ENCODE measurements at regions not wholly inside any gene's neighbourhood (a gene's known extent, or its start where the extent isn't known, plus 50 kb on each side); places are given as distances from the start of the nearest gene placed in this dataset.
"Not testable (repeated sequence)": the region's sequence is repeated elsewhere in the genome, so short reads cannot be mapped to it uniquely, and the experiment has no call there.

GRCh38 chr7:86445285-86445684 lies 198.4 kb upstream of the GRM3 start:
- no peak for TF ChIP-seq CTCF (IDR thresholded peaks at IDR 0.05; ENCODE audit: low read depth, low read length)
- DNase-seq (ENCODE audit: extremely low read depth, low read depth) = no peak

- TF ChIP-seq CTCF (IDR thresholded peaks at IDR 0.05; ENCODE audit: low read depth, low read length) = no peak
- no peak for DNase-seq (ENCODE audit: extremely low read depth, low read depth)
Observed at GRCh38 chr7:86444245-86444644, 199.5 kb upstream of the GRM3 start.

GRCh38 chr7:86440420-86440819 lies 203.3 kb upstream of the GRM3 start:
- not testable (repeated sequence) for DNase-seq (ENCODE audit: extremely low read depth, low read depth)

GRCh38 chr7:86437951-86438450 lies 205.7 kb upstream of the GRM3 start:
- no peak for DNase-seq (ENCODE audit: extremely low read depth, low read depth)
- TF ChIP-seq CTCF (IDR thresholded peaks at IDR 0.05; ENCODE audit: low read depth, low read length) = no peak

GRCh38 chr7:86431761-86432160 lies 211.9 kb upstream of the GRM3 start:
- DNase-seq (ENCODE audit: extremely low read depth, low read depth) = no peak
- TF ChIP-seq CTCF (IDR thresholded peaks at IDR 0.05; ENCODE audit: low read depth, low read length) = no peak

GRCh38 chr7:86411814-86412213 lies 231.9 kb upstream of the GRM3 start:
- no peak for DNase-seq (ENCODE audit: extremely low read depth, low read depth)
- TF ChIP-seq CTCF (IDR thresholded peaks at IDR 0.05; ENCODE audit: low read depth, low read length) = no peak

GRCh38 chr7:86407291-86407690 lies 236.4 kb upstream of the GRM3 start:
- no peak for TF ChIP-seq CTCF (IDR thresholded peaks at IDR 0.05; ENCODE audit: low read depth, low read length)
- DNase-seq (ENCODE audit: extremely low read depth, low read depth) = no peak

GRCh38 chr7:86391813-86392212 lies 251.9 kb upstream of the GRM3 start:
- no peak for TF ChIP-seq CTCF (IDR thresholded peaks at IDR 0.05; ENCODE audit: low read depth, low read length)
- no peak for DNase-seq (ENCODE audit: extremely low read depth, low read depth)

- not testable (repeated sequence) for DNase-seq (ENCODE audit: extremely low read depth, low read depth)
Observed at GRCh38 chr7:86375602-86376001, 268.1 kb upstream of the GRM3 start.

All from AG09319 (cell line).